ENCODE measurements at regions not wholly inside any gene's neighbourhood (a gene's known extent, or its start where the extent isn't known, plus 50 kb on each side); places are given as distances from the start of the nearest gene placed in this dataset.

DNA sequence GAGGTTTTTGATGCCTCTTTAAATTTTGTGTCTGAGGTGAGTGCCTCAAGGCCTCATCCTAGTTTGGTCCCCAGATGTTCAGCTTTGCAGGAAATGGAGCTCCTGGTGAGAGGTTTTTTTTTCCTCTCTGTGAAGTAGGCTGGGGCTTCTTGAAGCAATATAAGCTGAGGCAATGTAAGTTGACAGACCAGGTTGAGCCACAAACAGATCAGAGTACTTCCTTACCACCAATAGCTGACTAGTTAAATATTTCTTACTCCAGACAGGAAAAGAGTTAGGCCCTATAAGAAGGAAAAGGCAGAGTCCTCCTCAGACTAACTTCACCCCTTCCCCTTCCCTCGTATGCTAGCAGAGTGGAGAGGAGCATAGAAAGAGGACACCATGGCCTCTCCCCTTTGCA is 341.0 kb downstream of the LMO4 start:
- TF ChIP-seq CTCF (conservative IDR thresholded peaks at IDR 0.05 in 1 of 2, IDR thresholded peaks at IDR 0.05 in 1 of 2; ENCODE audit: low read depth in 1 of 2, low read length in 2 of 2), result no peak
- no peak for TF ChIP-seq EZH2 (IDR thresholded peaks at IDR 0.05; ENCODE audit: low read length, missing control alignments)

All from fibroblast of lung (primary cell).